KMS-11 (cell line): ENCODE measurements at regions not wholly inside any gene's neighbourhood (a gene's known extent, or its start where the extent isn't known, plus 50 kb on each side); places are given as distances from the start of the nearest gene placed in this dataset.

Source experiments
- H2AFZ ChIP-seq: fragments of 200-600 bp; sonication (generic); 2 replicates; pipeline ENCODE4 v1.6.1; 2016; ENCODE audit warnings: antibody characterized with exemption, mixed run types, low read depth
- H3K27ac ChIP-seq: fragments of 200-600 bp; sonication (generic); 2 replicates; pipeline ENCODE4 v1.6.1; 2016; ENCODE audit warnings: mild to moderate bottlenecking, mixed run types
- H3K27me3 ChIP-seq: fragments of 200-600 bp; sonication (generic); 2 replicates; pipeline ENCODE4 v1.6.1; 2017; ENCODE audit warnings: mild to moderate bottlenecking, low read depth, mixed run types, moderate library complexity; ENCODE audit not compliant: insufficient read depth
- H3K36me3 ChIP-seq: fragments of 200-600 bp; sonication (generic); 2 replicates; pipeline ENCODE4 v1.6.1; 2017; ENCODE audit warnings: mild to moderate bottlenecking, mixed run types; ENCODE audit not compliant: insufficient read depth
- H3K4me1 ChIP-seq: fragments of 200-600 bp; sonication (generic); 2 replicates; pipeline ENCODE4 v1.6.1; 2016; ENCODE audit warnings: mild to moderate bottlenecking, low read depth, mixed run types; ENCODE audit not compliant: poor library complexity, severe bottlenecking
- H3K4me2 ChIP-seq: fragments of 200-600 bp; sonication (generic); 2 replicates; pipeline ENCODE4 v1.7.0; 2016; ENCODE audit warnings: mild to moderate bottlenecking, mixed run types
- H3K4me3 ChIP-seq: fragments of 200-600 bp; sonication (generic); IDR thresholded peaks from 2 replicates; pipeline ENCODE4 v1.6.1; 2017; ENCODE audit warnings: low read depth, low read length, mixed read lengths; ENCODE audit not compliant: insufficient read depth
- H3K79me2 ChIP-seq: fragments of 200-600 bp; sonication (generic); 2 replicates; pipeline ENCODE4 v1.6.1; 2016; ENCODE audit warnings: low read depth, mixed run types; ENCODE audit not compliant: insufficient read depth
- H3K9ac ChIP-seq: fragments of 200-600 bp; sonication (generic); 2 replicates; pipeline ENCODE4 v1.6.1; 2016; ENCODE audit warnings: mild to moderate bottlenecking, mixed run types
- H4K20me1 ChIP-seq: fragments of 200-600 bp; sonication (generic); 2 replicates; pipeline ENCODE4 v1.6.1; 2016; ENCODE audit warnings: mild to moderate bottlenecking, mixed run types; ENCODE audit not compliant: insufficient read depth
- TF ChIP-seq, protein P1 (sequence below): fragments of 200-600 bp; sonication (generic); conservative IDR thresholded peaks from 2 replicates; pipeline ENCODE4 v1.6.1; 2017; ENCODE audit warnings: low read depth, mild to moderate bottlenecking, antibody characterized with exemption, low read length, moderate library complexity, mixed read lengths

DNA sequence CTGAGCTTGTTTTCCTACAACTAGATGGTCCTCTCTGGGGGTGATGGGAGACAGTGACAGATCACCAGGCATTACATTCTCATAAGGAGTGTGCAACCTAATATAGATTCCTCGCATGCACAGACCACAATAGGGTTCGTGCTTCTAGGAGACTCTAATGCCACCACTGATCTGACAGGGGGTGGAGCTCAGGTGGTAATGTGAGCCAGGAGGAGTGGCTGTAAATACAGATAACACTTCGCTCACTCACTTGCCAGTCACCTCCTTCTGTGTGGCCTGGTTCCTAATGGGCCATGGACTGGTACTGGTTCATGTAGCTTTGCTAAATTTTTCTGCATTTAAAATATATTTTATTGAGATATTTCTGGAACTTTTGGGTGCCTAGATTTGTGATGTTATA is 202.3 kb upstream of the ZNF32 start:
- Histone ChIP-seq H4K20me1 (no peaks in the 10 kb centered on the region), H3K9ac (no peak overlapping the region), H3K4me1 (no peaks in the 10 kb centered on the region), H3K36me3 (no peaks in the 10 kb centered on the region), H3K79me2 (no peaks in the 10 kb centered on the region), H3K4me2 (no peak overlapping the region), H3K27ac (no peak overlapping the region), H3K4me3 (no peak overlapping the region), H2AFZ (no peak overlapping the region), H3K27me3 (no peaks in the 10 kb centered on the region)
- TF ChIP-seq, protein P1, sequence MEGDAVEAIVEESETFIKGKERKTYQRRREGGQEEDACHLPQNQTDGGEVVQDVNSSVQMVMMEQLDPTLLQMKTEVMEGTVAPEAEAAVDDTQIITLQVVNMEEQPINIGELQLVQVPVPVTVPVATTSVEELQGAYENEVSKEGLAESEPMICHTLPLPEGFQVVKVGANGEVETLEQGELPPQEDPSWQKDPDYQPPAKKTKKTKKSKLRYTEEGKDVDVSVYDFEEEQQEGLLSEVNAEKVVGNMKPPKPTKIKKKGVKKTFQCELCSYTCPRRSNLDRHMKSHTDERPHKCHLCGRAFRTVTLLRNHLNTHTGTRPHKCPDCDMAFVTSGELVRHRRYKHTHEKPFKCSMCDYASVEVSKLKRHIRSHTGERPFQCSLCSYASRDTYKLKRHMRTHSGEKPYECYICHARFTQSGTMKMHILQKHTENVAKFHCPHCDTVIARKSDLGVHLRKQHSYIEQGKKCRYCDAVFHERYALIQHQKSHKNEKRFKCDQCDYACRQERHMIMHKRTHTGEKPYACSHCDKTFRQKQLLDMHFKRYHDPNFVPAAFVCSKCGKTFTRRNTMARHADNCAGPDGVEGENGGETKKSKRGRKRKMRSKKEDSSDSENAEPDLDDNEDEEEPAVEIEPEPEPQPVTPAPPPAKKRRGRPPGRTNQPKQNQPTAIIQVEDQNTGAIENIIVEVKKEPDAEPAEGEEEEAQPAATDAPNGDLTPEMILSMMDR = no peak

DNA sequence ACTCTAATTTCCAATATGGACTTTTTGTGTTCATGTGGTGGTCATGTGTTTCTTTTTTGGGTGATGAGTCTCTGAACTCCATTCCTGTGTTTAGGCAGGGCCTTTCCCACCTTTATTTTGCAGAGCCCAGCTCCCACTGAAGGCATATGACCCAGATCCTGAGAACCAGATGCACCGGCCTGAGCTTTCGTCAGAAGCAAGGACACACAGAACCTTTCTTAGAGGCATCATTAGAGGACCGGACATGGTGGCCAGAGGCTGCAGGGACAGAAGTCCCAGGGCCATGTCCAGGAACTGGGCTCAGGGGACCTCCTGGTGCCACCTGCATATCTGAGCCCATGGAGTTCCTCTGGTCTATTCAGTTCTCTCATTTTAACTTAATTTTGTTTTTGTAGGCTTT is 200.9 kb upstream of the ZNF32 start:
- no peak overlapping the region for H3K27ac ChIP-seq
- TF ChIP-seq, protein P1 = no peak
- no peak overlapping the region for H3K4me2 ChIP-seq
- no peaks in the 10 kb centered on the region for H3K27me3 ChIP-seq
- H3K79me2 ChIP-seq = no peaks in the 10 kb centered on the region
- H3K4me3 ChIP-seq = no peak overlapping the region
- no peak overlapping the region for H2AFZ ChIP-seq
- H3K9ac ChIP-seq = no peak overlapping the region
- H3K36me3 ChIP-seq = no peaks in the 10 kb centered on the region
- H3K4me1 ChIP-seq = no peaks in the 10 kb centered on the region
- no peaks in the 10 kb centered on the region for H4K20me1 ChIP-seq

DNA sequence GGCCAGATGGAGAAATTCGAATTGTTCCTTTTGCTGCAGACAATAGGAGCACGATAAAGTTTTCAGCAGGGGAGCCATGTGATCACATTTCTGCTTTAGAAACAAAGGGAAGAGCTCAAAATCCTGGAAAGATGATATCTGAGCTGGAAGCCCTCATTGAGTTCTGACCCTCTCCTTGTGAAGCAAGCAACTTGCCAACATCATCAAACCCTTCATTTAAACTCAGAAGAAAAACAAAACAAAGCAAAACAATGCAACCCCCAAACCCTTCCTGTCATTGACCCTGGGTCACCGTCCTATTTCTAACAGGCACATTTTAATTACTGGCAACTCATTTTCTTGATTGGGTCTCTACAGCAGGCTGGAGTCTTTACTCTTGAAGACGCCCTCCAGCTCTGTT is 198.3 kb upstream of the ZNF32 start:
- Histone ChIP-seq H3K36me3 (no peaks in the 10 kb centered on the region), H3K27ac (no peak overlapping the region), H3K9ac (no peak overlapping the region), H3K4me3 (no peak overlapping the region), H3K4me2 (no peak overlapping the region), H3K27me3 (no peaks in the 10 kb centered on the region), H3K79me2 (no peaks in the 10 kb centered on the region), H2AFZ (no peak overlapping the region), H3K4me1 (no peaks in the 10 kb centered on the region), H4K20me1 (no peaks in the 10 kb centered on the region)
- TF ChIP-seq, protein P1 = no peak

DNA sequence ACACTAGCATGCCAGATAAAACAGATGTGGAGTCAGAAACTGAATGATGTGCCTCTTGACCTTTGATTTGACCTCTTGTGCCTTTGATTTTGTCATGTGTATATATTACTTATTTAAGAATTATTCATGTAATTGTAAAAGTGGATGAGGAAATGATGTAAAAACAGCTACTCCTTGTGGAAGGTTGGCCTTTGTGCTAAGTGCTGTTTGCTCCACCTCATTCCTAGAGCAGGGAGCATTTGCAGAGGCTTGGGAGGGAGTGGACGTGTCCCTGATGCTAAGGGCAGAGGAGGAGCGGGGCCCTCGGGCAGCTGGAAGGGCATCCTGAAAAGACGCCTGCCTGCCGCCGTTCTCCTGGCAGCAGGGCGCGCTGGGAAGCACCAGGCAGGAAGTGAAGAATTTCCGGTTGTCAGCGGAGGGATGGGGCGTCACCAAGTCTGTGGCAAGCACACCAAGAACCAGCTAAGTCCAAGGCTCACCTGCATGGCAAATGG is 197.6 kb upstream of the ZNF32 start:
- TF ChIP-seq, protein P1 = no peak
- no peaks in the 10 kb centered on the region for H3K4me1 ChIP-seq

More for the DNA sequence above, 197.6 kb upstream of the ZNF32 start:
- no peak overlapping the region for H3K9ac ChIP-seq
- H3K36me3 ChIP-seq = no peaks in the 10 kb centered on the region
- no peak overlapping the region for H3K27ac ChIP-seq
- no peaks in the 10 kb centered on the region for H3K79me2 ChIP-seq
- H2AFZ ChIP-seq = no peak overlapping the region
- H4K20me1 ChIP-seq = no peaks in the 10 kb centered on the region
- H3K4me2 ChIP-seq = no peak overlapping the region
- no peak overlapping the region for H3K4me3 ChIP-seq
- no peaks in the 10 kb centered on the region for H3K27me3 ChIP-seq
